GM21367 (cell line): ENCODE measurements at regions not wholly inside any gene's neighbourhood (a gene's known extent, or its start where the extent isn't known, plus 50 kb on each side); places are given as distances from the start of the nearest gene placed in this dataset.

Experiments used
- ATAC-seq: cut with Tn5 transposase; IDR thresholded peaks from one replicate; pipeline ENCODE4 v1.9.1; 2021; ENCODE audit not compliant: unreplicated experiment

GRCh38 chr15:75131269-75131643, 70.4 kb upstream of the C15orf39 start:
- no peak for ATAC-seq

- no peak for ATAC-seq
Measured at GRCh38 chr15:75134748-75135147, 66.9 kb upstream of the C15orf39 start.

GRCh38 chr15:75136118-75136517, 65.6 kb upstream of the C15orf39 start:
- no peak for ATAC-seq

GRCh38 chr15:75136758-75137157, 64.9 kb upstream of the C15orf39 start:
- ATAC-seq = no peak

- ATAC-seq = no peak
Measured at GRCh38 chr15:75138016-75138999, 63.4 kb upstream of the C15orf39 start.

- no peak for ATAC-seq
Measured at GRCh38 chr15:75140080-75140879, 61.4 kb upstream of the C15orf39 start.

- no peak for ATAC-seq
Measured at GRCh38 chr15:75142499-75142898, 59.2 kb upstream of the C15orf39 start.

- ATAC-seq = no peak
Measured at GRCh38 chr15:75143738-75144334, 57.8 kb upstream of the C15orf39 start.

- ATAC-seq = no peak
Measured at GRCh38 chr15:75145027-75145841, 56.4 kb upstream of the C15orf39 start.

GRCh38 chr15:75148280-75148679, 53.4 kb upstream of the C15orf39 start:
- ATAC-seq = no peak

GRCh38 chr15:75149867-75150709, 51.6 kb upstream of the C15orf39 start:
- ATAC-seq = no peak

- ATAC-seq = no peak
Measured at GRCh38 chr15:75151214-75152128, 50.2 kb upstream of the C15orf39 start.
